Upper lobe of left lung (tissue), 4 donors: ENCODE measurements at regions not wholly inside any gene's neighbourhood (a gene's known extent, or its start where the extent isn't known, plus 50 kb on each side); places are given as distances from the start of the nearest gene placed in this dataset.

ENCODE experiments used
- CTCF ChIP-seq, 6 experiments: fragments of 450-650 bp in 4 of 6; fragments of 200-600 bp in 2 of 6; sonication (generic) in 2 of 6; IDR thresholded peaks; one replicate each; pipeline ENCODE4 v1.5.1; 2016 to 2019; ENCODE audit warnings: antibody characterized with exemption in 6 of 6
- EP300 ChIP-seq, 4 donors: sonication (generic); formaldehyde crosslinking; IDR thresholded peaks; one replicate each; pipeline ENCODE4 v1.5.1; 2017; ENCODE audit warnings: antibody characterized with exemption in 4 of 4, control low read depth in 2 of 4
- POLR2A ChIP-seq, 4 donors: fragments of 450-650 bp; IDR thresholded peaks; one replicate each; pipeline ENCODE4 v1.5.1; 2016 to 2017; ENCODE audit warnings: antibody characterized with exemption in 4 of 4, mild to moderate bottlenecking in 2 of 4

- no peak for TF ChIP-seq EP300 (IDR thresholded peaks at IDR 0.05)
- no peak for TF ChIP-seq CTCF (IDR thresholded peaks at IDR 0.05)
- no peak for TF ChIP-seq POLR2A (IDR thresholded peaks at IDR 0.05)
These were observed 265.7 kb downstream of the DIPK2A start for GRCh38 chr3:144237351-144237750.
